ENCODE measurements at regions not wholly inside any gene's neighbourhood (a gene's known extent, or its start where the extent isn't known, plus 50 kb on each side); places are given as distances from the start of the nearest gene placed in this dataset.

- intact Hi-C loops (cut with DNase I), result no loop called here
- 84% methylated on average over 3 of the region's 3 CpGs for WGBS, 2 donors
Observed at GRCh38 chr2:182631299-182631698, 84.8 kb upstream of the DNAJC10 start.

DNA sequence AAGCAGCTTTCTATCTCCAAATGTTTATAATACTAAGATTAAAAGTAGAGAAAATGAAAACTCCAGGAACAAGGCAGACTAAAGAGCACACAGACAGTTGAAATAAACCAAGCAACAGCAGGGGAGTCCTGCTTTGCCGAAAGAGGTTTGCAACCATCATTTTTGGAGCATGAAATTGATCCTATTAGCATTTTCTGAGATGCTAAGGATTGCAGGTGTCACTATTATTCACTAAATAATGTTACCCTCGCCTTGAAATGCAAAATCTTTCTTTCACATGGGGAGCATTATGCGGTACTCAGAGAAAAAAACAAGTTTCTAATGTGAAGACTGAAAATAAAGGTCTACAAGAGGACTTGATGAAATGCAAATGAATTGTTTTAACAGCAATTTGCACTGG, 81.7 kb upstream of the DNAJC10 start:
- Histone ChIP-seq H3K4me3 (no peak overlapping the region), H3K27me3 (no peaks in the 10 kb centered on the region), H3K27ac (no peak overlapping the region), H3K9me3 (no peaks in the 10 kb centered on the region), H3K36me3 (no peaks in the 10 kb centered on the region), H3K4me1 (no peaks in the 10 kb centered on the region)
- TF ChIP-seq POLR2AphosphoS5 (IDR thresholded peaks at IDR 0.05), result no peak
- TF ChIP-seq EP300 (IDR thresholded peaks at IDR 0.05), result no peak
- TF ChIP-seq CTCF (IDR thresholded peaks at IDR 0.05), result no peak
- no peak for TF ChIP-seq POLR2A (IDR thresholded peaks at IDR 0.05)
- DNase-seq, result no peak
- intact Hi-C loops (cut with DNase I), result no loop called here
- WGBS, 2 donors, result 86 to 90% methylated on average over 3 of the region's 3 CpGs

More at GRCh38 chr2:182631299-182631698, 84.8 kb upstream of the DNAJC10 start:
- Histone ChIP-seq H3K36me3 (no peaks in the 10 kb centered on the region), H3K4me1 (no peaks in the 10 kb centered on the region), H3K9me3 (no peaks in the 10 kb centered on the region), H3K27me3 (no peaks in the 10 kb centered on the region), H3K4me3 (no peak overlapping the region), H3K27ac (no peak overlapping the region)
- TF ChIP-seq POLR2A (IDR thresholded peaks at IDR 0.05) (no peak), EP300 (IDR thresholded peaks at IDR 0.05) (no peak), POLR2AphosphoS5 (IDR thresholded peaks at IDR 0.05) (no peak), CTCF (IDR thresholded peaks at IDR 0.05) (no peak)
- DNase-seq, result no peak

GRCh38 chr2:182636699-182637098, 79.4 kb upstream of the DNAJC10 start:
- 61 to 83% methylated on average over 5 of the region's 5 CpGs for WGBS, 2 donors
- Histone ChIP-seq H3K4me3 (no peak overlapping the region), H3K27ac (no peak overlapping the region), H3K9me3 (no peaks in the 10 kb centered on the region), H3K36me3 (no peaks in the 10 kb centered on the region), H3K4me1 (no peaks in the 10 kb centered on the region), H3K27me3 (no peaks in the 10 kb centered on the region)
- intact Hi-C loops (cut with DNase I), result no loop called here
- TF ChIP-seq EP300 (IDR thresholded peaks at IDR 0.05) (no peak), POLR2A (IDR thresholded peaks at IDR 0.05) (no peak), POLR2AphosphoS5 (IDR thresholded peaks at IDR 0.05) (no peak), CTCF (IDR thresholded peaks at IDR 0.05) (no peak)
- no peak for DNase-seq

GRCh38 chr2:182638667-182639066, 77.4 kb upstream of the DNAJC10 start:
- no peak overlapping the region for H3K4me3 ChIP-seq
- no peak overlapping the region for H3K27ac ChIP-seq
- peaks cover 0 to 7% (median 0%) of the 10 kb centered on the region in 4 donors for H3K4me1 ChIP-seq
- TF ChIP-seq POLR2AphosphoS5 (IDR thresholded peaks at IDR 0.05) (no peak), CTCF (IDR thresholded peaks at IDR 0.05) (no peak), POLR2A (IDR thresholded peaks at IDR 0.05) (no peak), EP300 (IDR thresholded peaks at IDR 0.05) (no peak)
- DNase-seq, result no peak
- no peaks in the 10 kb centered on the region for H3K36me3 ChIP-seq
- WGBS, 2 donors, result 89 to 97% methylated on average over 2 of the region's 2 CpGs
- H3K9me3 ChIP-seq, result no peaks in the 10 kb centered on the region
- no peaks in the 10 kb centered on the region for H3K27me3 ChIP-seq
- intact Hi-C loops (cut with DNase I), result no loop called here

GRCh38 chr2:182639971-182640370, 76.1 kb upstream of the DNAJC10 start:
- DNase-seq, result no peak
- H3K27ac ChIP-seq, result no peak overlapping the region
- intact Hi-C loops (cut with DNase I), result no loop called here
- H3K9me3 ChIP-seq, result no peaks in the 10 kb centered on the region
- TF ChIP-seq EP300 (IDR thresholded peaks at IDR 0.05), result no peak
- TF ChIP-seq CTCF (IDR thresholded peaks at IDR 0.05), result no peak
- no peak for TF ChIP-seq POLR2AphosphoS5 (IDR thresholded peaks at IDR 0.05)
- TF ChIP-seq POLR2A (IDR thresholded peaks at IDR 0.05), result no peak
- H3K4me3 ChIP-seq, result no peak overlapping the region
- peaks cover 0 to 7% (median 0%) of the 10 kb centered on the region in 4 donors for H3K4me1 ChIP-seq
- H3K27me3 ChIP-seq, result no peaks in the 10 kb centered on the region
- 94 to 96% methylated on average over 2 of the region's 2 CpGs for WGBS, 2 donors
- no peaks in the 10 kb centered on the region for H3K36me3 ChIP-seq

Measured in sigmoid colon (tissue), 6 donors.